Retinal pigment epithelial cell (primary cell): ENCODE measurements at regions not wholly inside any gene's neighbourhood (a gene's known extent, or its start where the extent isn't known, plus 50 kb on each side); places are given as distances from the start of the nearest gene placed in this dataset.

ENCODE experiments used
- DNase-seq: peaks from one replicate; pipeline ENCODE4 v3.0.0-alpha.2; 2010; ENCODE audit warnings: low read depth
- H3K4me3 ChIP-seq: 2 replicates; pipeline ENCODE4 v1.5.1; 2011; ENCODE audit warnings: mild to moderate bottlenecking, low read length, control low read depth, moderate library complexity
- TF ChIP-seq, protein P1 (sequence below): conservative IDR thresholded peaks from 2 replicates; pipeline ENCODE4 v1.5.1; 2011; ENCODE audit warnings: low read depth, low read length, control low read depth, inconsistent platforms

DNA sequence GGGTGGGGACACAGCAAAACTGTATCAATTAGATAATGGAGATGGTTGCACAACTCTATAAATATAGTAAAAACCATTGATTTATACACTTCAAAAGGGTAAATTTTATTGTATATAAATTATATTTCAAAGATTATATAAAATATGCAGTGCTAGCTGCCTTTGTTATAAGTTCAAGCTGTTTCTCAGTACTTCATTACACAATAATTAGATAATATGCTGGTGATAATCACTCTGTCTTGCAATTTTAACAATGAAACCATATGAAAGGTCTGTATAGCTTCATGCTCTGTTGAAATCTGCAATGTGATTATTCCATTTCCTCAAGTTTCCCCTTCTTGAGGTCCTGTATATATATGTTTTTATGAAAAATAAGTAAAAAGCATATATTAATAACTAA is 73.4 kb upstream of the PLS3 start:
- no peak for DNase-seq

DNA sequence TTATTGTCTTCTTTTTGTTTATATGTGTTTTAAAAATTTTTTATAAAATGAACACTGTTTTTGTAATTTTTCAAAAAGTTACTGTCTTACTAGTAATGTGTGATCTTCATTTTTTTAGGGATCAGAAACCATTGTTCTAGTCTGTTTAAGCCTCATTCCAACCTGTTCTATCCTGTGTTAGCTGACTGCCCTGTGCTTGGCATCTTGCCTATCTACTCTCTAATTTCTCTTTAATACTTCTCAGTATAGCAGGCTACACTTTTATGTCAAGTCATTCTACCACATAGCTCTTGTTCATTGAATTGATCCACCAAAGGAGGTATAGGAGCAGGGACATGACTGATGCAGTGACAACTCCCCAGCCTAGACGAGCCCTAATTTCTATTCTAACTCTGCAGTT is 70.2 kb upstream of the PLS3 start:
- peak; percentile 7 for DNase-seq
- TF ChIP-seq, protein P1, sequence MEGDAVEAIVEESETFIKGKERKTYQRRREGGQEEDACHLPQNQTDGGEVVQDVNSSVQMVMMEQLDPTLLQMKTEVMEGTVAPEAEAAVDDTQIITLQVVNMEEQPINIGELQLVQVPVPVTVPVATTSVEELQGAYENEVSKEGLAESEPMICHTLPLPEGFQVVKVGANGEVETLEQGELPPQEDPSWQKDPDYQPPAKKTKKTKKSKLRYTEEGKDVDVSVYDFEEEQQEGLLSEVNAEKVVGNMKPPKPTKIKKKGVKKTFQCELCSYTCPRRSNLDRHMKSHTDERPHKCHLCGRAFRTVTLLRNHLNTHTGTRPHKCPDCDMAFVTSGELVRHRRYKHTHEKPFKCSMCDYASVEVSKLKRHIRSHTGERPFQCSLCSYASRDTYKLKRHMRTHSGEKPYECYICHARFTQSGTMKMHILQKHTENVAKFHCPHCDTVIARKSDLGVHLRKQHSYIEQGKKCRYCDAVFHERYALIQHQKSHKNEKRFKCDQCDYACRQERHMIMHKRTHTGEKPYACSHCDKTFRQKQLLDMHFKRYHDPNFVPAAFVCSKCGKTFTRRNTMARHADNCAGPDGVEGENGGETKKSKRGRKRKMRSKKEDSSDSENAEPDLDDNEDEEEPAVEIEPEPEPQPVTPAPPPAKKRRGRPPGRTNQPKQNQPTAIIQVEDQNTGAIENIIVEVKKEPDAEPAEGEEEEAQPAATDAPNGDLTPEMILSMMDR = no peak
- no peak overlapping the region for H3K4me3 ChIP-seq

More for the DNA sequence above, 73.4 kb upstream of the PLS3 start:
- H3K4me3 ChIP-seq = no peak overlapping the region
- TF ChIP-seq, protein P1 = no peak

DNA sequence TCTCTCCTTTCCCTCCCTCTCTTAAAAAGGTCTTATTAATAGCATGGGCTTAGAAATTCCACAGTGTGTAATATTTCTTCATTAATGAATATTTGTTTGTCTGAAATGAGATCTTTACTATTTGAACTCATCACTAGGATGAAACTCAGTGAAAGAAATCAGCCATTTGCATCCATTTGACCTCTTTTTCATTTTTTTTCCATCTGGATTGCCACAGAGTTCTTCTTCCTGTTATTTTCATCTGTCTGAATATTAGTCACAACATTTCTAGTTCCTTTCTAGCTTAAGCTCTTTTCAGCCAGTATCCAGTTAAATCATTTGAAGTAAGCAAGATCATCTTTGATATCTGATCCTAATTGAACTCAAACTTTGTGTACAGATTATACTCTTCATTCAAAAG is 69.2 kb upstream of the PLS3 start:
- no peak overlapping the region for H3K4me3 ChIP-seq
- TF ChIP-seq, protein P1 = no peak
- DNase-seq = no peak

DNA sequence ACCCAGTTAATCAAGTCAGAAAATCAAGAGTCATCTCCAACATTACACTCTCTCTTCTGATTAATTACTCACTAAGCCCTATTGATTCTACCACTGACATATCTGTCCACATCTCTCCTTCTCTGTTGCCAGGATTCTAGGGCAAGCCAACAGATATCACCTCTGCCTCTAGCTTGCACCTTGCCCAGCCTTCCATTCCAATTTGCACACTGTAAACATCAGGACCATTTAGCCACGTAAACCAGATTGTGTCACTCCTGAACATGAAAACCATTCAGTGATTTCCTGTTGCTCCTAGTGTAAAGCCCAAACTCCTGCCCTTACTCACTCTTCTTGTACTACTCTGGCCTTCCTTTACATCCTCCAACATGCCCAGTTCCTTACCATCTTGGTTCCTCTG is 68.0 kb upstream of the PLS3 start:
- TF ChIP-seq, protein P1 = no peak
- no peak for DNase-seq
- H3K4me3 ChIP-seq = no peak overlapping the region

DNA sequence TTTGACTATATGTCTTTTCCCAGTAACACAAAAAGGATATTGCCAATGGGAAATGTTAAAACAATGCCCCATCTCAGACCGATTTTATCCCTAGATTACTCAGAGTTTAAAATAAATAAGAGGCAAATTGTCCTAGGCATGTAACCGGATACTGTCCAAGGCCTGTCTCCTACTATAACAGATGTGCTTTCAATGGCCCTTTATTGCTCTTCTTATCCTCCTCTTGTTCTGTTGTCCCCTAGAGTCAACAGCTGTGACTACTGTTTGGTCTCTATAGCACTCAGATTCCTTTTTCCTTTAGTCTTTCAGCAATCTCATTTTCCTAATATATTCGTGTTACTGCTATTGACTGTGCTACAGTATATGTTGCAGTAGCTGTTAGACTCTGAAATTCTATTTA is 66.8 kb upstream of the PLS3 start:
- H3K4me3 ChIP-seq = no peak overlapping the region
- no peak for DNase-seq
- TF ChIP-seq, protein P1 = no peak

DNA sequence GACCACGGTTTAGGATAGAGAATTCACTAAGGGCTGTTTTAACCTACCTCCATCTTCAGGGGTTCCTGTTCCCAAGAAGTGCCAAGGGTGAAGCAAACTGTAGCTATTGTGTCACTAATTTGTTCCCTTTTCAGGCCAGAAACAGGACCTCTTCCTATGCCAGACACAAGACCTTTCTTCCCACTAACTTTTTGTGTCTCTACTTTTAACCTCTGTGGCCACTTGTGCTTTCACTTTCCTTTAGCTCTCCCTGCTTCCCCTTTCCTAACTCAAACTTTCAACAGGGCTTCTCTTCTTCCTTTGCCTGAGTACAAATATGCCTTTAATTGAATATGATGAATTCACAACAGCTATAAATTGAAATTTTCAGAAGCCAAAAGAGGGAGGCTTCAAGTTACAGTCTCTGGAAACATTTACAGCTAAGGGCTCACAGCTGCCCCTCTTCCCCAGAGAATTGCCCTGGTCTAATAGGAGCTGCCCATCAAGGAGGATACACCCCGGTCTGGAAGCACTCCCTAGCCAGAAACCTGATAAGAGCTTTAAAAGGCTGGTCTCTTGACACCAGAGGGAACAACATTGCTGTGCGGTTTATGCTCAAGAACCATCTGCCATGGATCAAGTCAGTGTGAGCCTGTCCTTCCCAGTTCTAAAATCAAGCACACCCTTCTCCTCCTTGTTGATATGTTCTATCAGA is 61.7 kb upstream of the PLS3 start:
- no peak overlapping the region for H3K4me3 ChIP-seq
- TF ChIP-seq, protein P1 = no peak
- no peak for DNase-seq

DNA sequence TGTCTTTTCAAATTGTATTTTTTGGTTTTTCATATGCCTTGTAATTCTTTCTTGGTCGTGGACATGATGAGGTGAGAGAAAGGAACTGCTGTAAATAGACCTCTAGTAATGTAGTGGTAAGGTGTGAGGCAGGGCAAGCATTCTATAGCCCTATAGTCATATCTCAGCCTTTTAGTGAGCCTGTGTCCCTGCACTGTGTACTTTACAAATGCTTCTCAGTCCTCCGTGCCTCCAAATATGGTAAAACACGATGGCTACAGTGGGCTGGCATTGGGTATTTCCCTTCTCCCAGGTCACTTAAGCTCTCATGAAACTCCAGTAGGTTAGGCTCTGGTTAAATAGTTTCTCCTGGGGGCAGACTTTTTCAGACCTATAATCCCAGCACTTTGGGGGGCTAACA is 57.9 kb upstream of the PLS3 start:
- no peak for DNase-seq
- TF ChIP-seq, protein P1 = no peak
- no peak overlapping the region for H3K4me3 ChIP-seq
